LNCAP (cell line): ENCODE measurements at regions not wholly inside any gene's neighbourhood (a gene's known extent, or its start where the extent isn't known, plus 50 kb on each side); places are given as distances from the start of the nearest gene placed in this dataset.

Experiments used
- CTCF ChIP-seq: fragments of 450-650 bp; IDR thresholded peaks from 2 replicates; pipeline ENCODE4 v1.5.1; 2017; ENCODE audit warnings: mild to moderate bottlenecking

GRCh38 chr3:110077093-110077492 is 739.7 kb upstream of the DPPA4 start:
- TF ChIP-seq CTCF = no peak

GRCh38 chr3:110093411-110093810 is 756.1 kb upstream of the DPPA4 start:
- no peak for TF ChIP-seq CTCF

GRCh38 chr3:110093812-110094401 is 756.6 kb upstream of the DPPA4 start:
- TF ChIP-seq CTCF = no peak

GRCh38 chr3:110099711-110100110 is 762.4 kb upstream of the DPPA4 start:
- no peak for TF ChIP-seq CTCF

- no peak for TF ChIP-seq CTCF
Observed at GRCh38 chr3:110101361-110101760, 764.0 kb upstream of the DPPA4 start.

GRCh38 chr3:110106805-110107204 is 769.5 kb upstream of the DPPA4 start:
- no peak for TF ChIP-seq CTCF

GRCh38 chr3:110123946-110124345 is 786.6 kb upstream of the DPPA4 start:
- no peak for TF ChIP-seq CTCF

- no peak for TF ChIP-seq CTCF
Observed at GRCh38 chr3:110126065-110126464, 788.7 kb upstream of the DPPA4 start.
